ENCODE measurements at regions not wholly inside any gene's neighbourhood (a gene's known extent, or its start where the extent isn't known, plus 50 kb on each side); places are given as distances from the start of the nearest gene placed in this dataset.

DNA sequence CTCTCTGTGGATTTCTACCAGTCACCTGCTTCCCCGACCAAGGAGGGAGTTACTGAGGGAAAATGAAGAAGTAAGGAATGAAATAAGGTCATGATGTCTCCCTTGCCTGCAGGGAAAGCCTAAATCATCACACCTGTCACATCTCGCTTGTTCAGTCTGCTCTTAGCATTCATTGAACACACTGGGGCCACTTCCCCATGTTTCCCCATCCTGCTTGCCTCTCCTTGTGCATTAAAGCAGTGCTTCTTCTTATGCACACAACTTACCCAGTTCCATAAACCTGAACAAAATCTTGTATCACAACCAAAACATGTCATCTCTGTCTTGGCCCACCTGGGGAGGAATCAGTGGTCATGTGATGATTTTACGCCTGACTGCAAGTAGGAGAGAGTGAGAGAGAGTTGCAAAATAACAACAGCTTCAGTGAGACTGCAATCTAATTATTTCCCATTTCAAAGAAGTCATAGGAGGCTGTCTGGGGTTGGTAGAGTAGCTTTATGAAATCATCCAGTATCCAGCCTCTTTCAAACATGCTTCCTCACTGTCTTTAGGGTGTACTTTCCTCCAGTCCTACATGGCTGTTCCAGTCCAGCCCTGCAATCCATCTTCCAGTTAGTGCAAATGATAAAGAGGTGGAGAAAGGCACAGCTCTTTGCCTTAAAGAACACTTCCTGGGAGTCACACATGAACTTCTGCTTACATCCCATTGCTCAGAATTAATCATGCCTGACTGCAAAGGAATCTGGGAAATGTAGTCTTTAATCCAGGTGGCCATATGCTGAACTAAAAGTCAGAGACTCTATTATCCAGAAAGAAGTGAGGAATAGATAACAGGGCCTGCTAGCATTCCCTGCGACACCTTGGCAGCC lies 220.1 kb downstream of the HAUS1 start:
- H3K36me3 ChIP-seq (ENCODE audit: control insufficient read depth, insufficient read depth, low read length): no peaks in the 10 kb centered on the region
- H3K36me3 Mint-ChIP-seq: no peaks in the 10 kb centered on the region
- no peak overlapping the region for H3K27ac Mint-ChIP-seq
- H3K4me1 ChIP-seq (ENCODE audit: control insufficient read depth, insufficient read depth, low read length, poor library complexity, severe bottlenecking): no peaks in the 10 kb centered on the region
- no peaks in the 10 kb centered on the region for H3K9me3 ChIP-seq (ENCODE audit: control insufficient read depth in 2 of 2, low read length in 2 of 2)
- peaks cover 0 to 1% (median 0%) of the 10 kb centered on the region in 7 donors for H3K9me3 Mint-ChIP-seq
- no peak overlapping the region for H3K27ac ChIP-seq (ENCODE audit: insufficient read depth, low read length, poor library complexity, severe bottlenecking)
- peaks cover 2% of the 10 kb centered on the region for H3K27me3 ChIP-seq (ENCODE audit: control insufficient read depth, insufficient read depth, low read length)
- ATAC-seq (ENCODE audit: low read depth in 2 of 2) (no peak), DNase-seq (no peak)
- H3K4me1 Mint-ChIP-seq: peaks cover 0 to 5% (median 4%) of the 10 kb centered on the region in 4 donors
- H3K4me3 ChIP-seq (ENCODE audit: low read depth, low read length): no peak overlapping the region
- no peak overlapping the region for H3K4me3 Mint-ChIP-seq
- H3K27me3 Mint-ChIP-seq: peaks cover 8% of the 10 kb centered on the region

- H3K9me3 ChIP-seq (ENCODE audit: control insufficient read depth in 2 of 2, low read length in 2 of 2): no peaks in the 10 kb centered on the region
- H3K27ac Mint-ChIP-seq: peak overlapping the region in 1 of 3 donors; percentile 68
- H3K4me1 ChIP-seq (ENCODE audit: control insufficient read depth, insufficient read depth, low read length, poor library complexity, severe bottlenecking): no peaks in the 10 kb centered on the region
- DNase-seq: no peak
- H3K27me3 ChIP-seq (ENCODE audit: control insufficient read depth, insufficient read depth, low read length): peaks cover 2% of the 10 kb centered on the region
- H3K36me3 ChIP-seq (ENCODE audit: control insufficient read depth, insufficient read depth, low read length): no peaks in the 10 kb centered on the region
- peaks cover 0 to 1% (median 0%) of the 10 kb centered on the region in 7 donors for H3K9me3 Mint-ChIP-seq
- no peak overlapping the region for H3K4me3 Mint-ChIP-seq
- no peak overlapping the region for H3K4me3 ChIP-seq (ENCODE audit: low read depth, low read length)
- no peak for ATAC-seq (ENCODE audit: low read depth in 2 of 2)
- H3K36me3 Mint-ChIP-seq: no peaks in the 10 kb centered on the region
- H3K27me3 Mint-ChIP-seq: peaks cover 14% of the 10 kb centered on the region
- no peak overlapping the region for H3K27ac ChIP-seq (ENCODE audit: insufficient read depth, low read length, poor library complexity, severe bottlenecking)
- H3K4me1 Mint-ChIP-seq: peaks cover 0 to 5% (median 3%) of the 10 kb centered on the region in 4 donors
Observed at GRCh38 chr18:46325895-46326294, 221.7 kb downstream of the HAUS1 start.

- Histone ChIP-seq H3K36me3 (ENCODE audit: control insufficient read depth, insufficient read depth, low read length) (no peaks in the 10 kb centered on the region), H3K4me3 (ENCODE audit: low read depth, low read length) (no peak overlapping the region), H3K27ac (ENCODE audit: insufficient read depth, low read length, poor library complexity, severe bottlenecking) (no peak overlapping the region), H3K4me1 (ENCODE audit: control insufficient read depth, insufficient read depth, low read length, poor library complexity, severe bottlenecking) (peaks cover 11% of the 10 kb centered on the region), H3K27me3 (ENCODE audit: control insufficient read depth, insufficient read depth, low read length) (peaks cover 13% of the 10 kb centered on the region), H3K9me3 (ENCODE audit: control insufficient read depth in 2 of 2, low read length in 2 of 2) (no peaks in the 10 kb centered on the region)
- no peak overlapping the region for H3K4me3 Mint-ChIP-seq
- no peak for ATAC-seq (ENCODE audit: low read depth in 2 of 2)
- no peak for DNase-seq
- peaks cover 0 to 3% (median 0%) of the 10 kb centered on the region in 7 donors for H3K9me3 Mint-ChIP-seq
- peaks cover 39% of the 10 kb centered on the region for H3K27me3 Mint-ChIP-seq
- no peaks in the 10 kb centered on the region for H3K36me3 Mint-ChIP-seq
- no peak overlapping the region for H3K27ac Mint-ChIP-seq
- peaks cover 0 to 10% (median under 1%) of the 10 kb centered on the region in 4 donors for H3K4me1 Mint-ChIP-seq
Observed at GRCh38 chr18:46329736-46330246, 225.6 kb downstream of the HAUS1 start.

DNA sequence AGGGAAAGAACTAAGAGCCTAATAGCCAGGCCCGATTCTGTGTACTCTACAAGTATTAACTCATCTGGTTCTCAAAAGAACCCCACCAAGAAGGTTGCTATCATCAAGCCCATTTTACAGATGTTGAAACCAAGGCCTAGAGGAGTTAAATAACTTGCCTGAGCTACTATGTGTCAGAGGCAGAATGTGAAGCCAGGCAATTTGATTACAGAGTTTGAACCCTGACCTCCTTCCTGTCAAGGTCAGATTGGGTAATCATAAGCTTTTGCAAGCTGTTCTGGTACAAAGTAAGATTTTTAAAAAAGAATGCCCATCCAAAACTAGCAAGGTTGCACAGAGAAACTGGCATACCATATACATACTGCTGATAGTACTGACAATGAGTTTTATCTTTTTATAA lies 227.1 kb downstream of the HAUS1 start:
- Histone ChIP-seq H3K4me3 (ENCODE audit: low read depth, low read length) (no peak overlapping the region), H3K36me3 (ENCODE audit: control insufficient read depth, insufficient read depth, low read length) (no peaks in the 10 kb centered on the region), H3K9me3 (ENCODE audit: control insufficient read depth in 2 of 2, low read length in 2 of 2) (no peaks in the 10 kb centered on the region), H3K27ac (ENCODE audit: insufficient read depth, low read length, poor library complexity, severe bottlenecking) (no peak overlapping the region), H3K27me3 (ENCODE audit: control insufficient read depth, insufficient read depth, low read length) (peaks cover 16% of the 10 kb centered on the region), H3K4me1 (ENCODE audit: control insufficient read depth, insufficient read depth, low read length, poor library complexity, severe bottlenecking) (peaks cover 18% of the 10 kb centered on the region)
- peaks cover 0 to 23% (median 3%) of the 10 kb centered on the region in 4 donors for H3K4me1 Mint-ChIP-seq
- peaks cover 0 to 6% (median 0%) of the 10 kb centered on the region in 7 donors for H3K9me3 Mint-ChIP-seq
- H3K27ac Mint-ChIP-seq: no peak overlapping the region
- DNase-seq: no peak
- no peak overlapping the region for H3K4me3 Mint-ChIP-seq
- ATAC-seq (ENCODE audit: low read depth in 2 of 2): no peak
- no peaks in the 10 kb centered on the region for H3K36me3 Mint-ChIP-seq
- H3K27me3 Mint-ChIP-seq: peaks cover 54% of the 10 kb centered on the region

- peaks cover 18% of the 10 kb centered on the region for H3K4me1 ChIP-seq (ENCODE audit: control insufficient read depth, insufficient read depth, low read length, poor library complexity, severe bottlenecking)
- H3K27me3 ChIP-seq (ENCODE audit: control insufficient read depth, insufficient read depth, low read length): peaks cover 16% of the 10 kb centered on the region
- H3K9me3 ChIP-seq (ENCODE audit: control insufficient read depth in 2 of 2, low read length in 2 of 2): no peaks in the 10 kb centered on the region
- Mint-ChIP-seq H3K36me3 (no peaks in the 10 kb centered on the region), H3K9me3 (peaks cover 0 to 6% (median 0%) of the 10 kb centered on the region in 7 donors), H3K4me1 (peaks cover 0 to 24% (median 6%) of the 10 kb centered on the region in 4 donors), H3K27me3 (peaks cover 65% of the 10 kb centered on the region), H3K4me3 (no peak overlapping the region), H3K27ac (no peak overlapping the region)
- DNase-seq: no peak
- no peak overlapping the region for H3K4me3 ChIP-seq (ENCODE audit: low read depth, low read length)
- no peak overlapping the region for H3K27ac ChIP-seq (ENCODE audit: insufficient read depth, low read length, poor library complexity, severe bottlenecking)
- ATAC-seq (ENCODE audit: low read depth in 2 of 2): no peak
- no peaks in the 10 kb centered on the region for H3K36me3 ChIP-seq (ENCODE audit: control insufficient read depth, insufficient read depth, low read length)
Observed at GRCh38 chr18:46332286-46332801, 228.2 kb downstream of the HAUS1 start.

GRCh38 chr18:46332921-46333341 lies 228.7 kb downstream of the HAUS1 start:
- Mint-ChIP-seq H3K27me3 (peaks cover 71% of the 10 kb centered on the region), H3K4me1 (peaks cover 0 to 24% (median 7%) of the 10 kb centered on the region in 4 donors), H3K27ac (no peak overlapping the region), H3K9me3 (peaks cover 0 to 6% (median 0%) of the 10 kb centered on the region in 7 donors), H3K36me3 (no peaks in the 10 kb centered on the region), H3K4me3 (peak overlapping the region in 2 of 4 donors; percentile 50 to 67)
- no peaks in the 10 kb centered on the region for H3K9me3 ChIP-seq (ENCODE audit: control insufficient read depth in 2 of 2, low read length in 2 of 2)
- H3K27me3 ChIP-seq (ENCODE audit: control insufficient read depth, insufficient read depth, low read length): peaks cover 16% of the 10 kb centered on the region
- H3K27ac ChIP-seq (ENCODE audit: insufficient read depth, low read length, poor library complexity, severe bottlenecking): no peak overlapping the region
- DNase-seq: peak in 1 of 3 donors; percentile 37
- ATAC-seq (ENCODE audit: low read depth in 2 of 2): no peak
- H3K36me3 ChIP-seq (ENCODE audit: control insufficient read depth, insufficient read depth, low read length): no peaks in the 10 kb centered on the region
- no peak overlapping the region for H3K4me3 ChIP-seq (ENCODE audit: low read depth, low read length)
- H3K4me1 ChIP-seq (ENCODE audit: control insufficient read depth, insufficient read depth, low read length, poor library complexity, severe bottlenecking): peaks cover 18% of the 10 kb centered on the region

- no peaks in the 10 kb centered on the region for H3K36me3 Mint-ChIP-seq
- Histone ChIP-seq H3K9me3 (ENCODE audit: control insufficient read depth in 2 of 2, low read length in 2 of 2) (no peaks in the 10 kb centered on the region), H3K27me3 (ENCODE audit: control insufficient read depth, insufficient read depth, low read length) (peaks cover 16% of the 10 kb centered on the region), H3K4me3 (ENCODE audit: low read depth, low read length) (no peak overlapping the region), H3K36me3 (ENCODE audit: control insufficient read depth, insufficient read depth, low read length) (no peaks in the 10 kb centered on the region), H3K27ac (ENCODE audit: insufficient read depth, low read length, poor library complexity, severe bottlenecking) (no peak overlapping the region), H3K4me1 (ENCODE audit: control insufficient read depth, insufficient read depth, low read length, poor library complexity, severe bottlenecking) (peaks cover 18% of the 10 kb centered on the region)
- peak overlapping the region in 2 of 4 donors; percentile 50 to 67 for H3K4me3 Mint-ChIP-seq
- peaks cover 0 to 6% (median 0%) of the 10 kb centered on the region in 7 donors for H3K9me3 Mint-ChIP-seq
- peaks cover 0 to 24% (median 7%) of the 10 kb centered on the region in 4 donors for H3K4me1 Mint-ChIP-seq
- DNase-seq: no peak
- H3K27ac Mint-ChIP-seq: no peak overlapping the region
- peaks cover 77% of the 10 kb centered on the region for H3K27me3 Mint-ChIP-seq
- peak; percentile 21 to 23 for ATAC-seq (ENCODE audit: low read depth in 2 of 2)
Observed at GRCh38 chr18:46333431-46334135, 229.4 kb downstream of the HAUS1 start.

Data from CD4-positive, CD25-positive, alpha-beta regulatory T cell (primary cell).